ENCODE measurements at regions not wholly inside any gene's neighbourhood (a gene's known extent, or its start where the extent isn't known, plus 50 kb on each side); places are given as distances from the start of the nearest gene placed in this dataset.

DNA sequence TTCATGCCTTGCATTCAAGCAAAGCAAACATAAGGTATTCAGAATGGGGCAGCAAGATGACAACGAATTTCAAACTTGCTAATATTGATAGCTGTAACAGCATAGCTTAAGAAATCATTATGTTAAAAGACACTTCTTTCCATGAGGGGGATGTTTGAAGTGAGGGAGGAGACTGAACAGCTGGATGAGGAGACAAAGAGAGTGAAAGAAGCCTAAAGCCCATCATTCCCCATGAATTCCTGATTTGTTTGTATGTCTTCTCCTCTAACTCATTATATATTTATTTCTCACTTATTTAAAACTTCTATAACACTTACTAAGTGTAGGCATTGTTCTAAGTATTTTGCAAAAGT lies 125.2 kb upstream of the PBX1 start:
- TF ChIP-seq, protein P1, sequence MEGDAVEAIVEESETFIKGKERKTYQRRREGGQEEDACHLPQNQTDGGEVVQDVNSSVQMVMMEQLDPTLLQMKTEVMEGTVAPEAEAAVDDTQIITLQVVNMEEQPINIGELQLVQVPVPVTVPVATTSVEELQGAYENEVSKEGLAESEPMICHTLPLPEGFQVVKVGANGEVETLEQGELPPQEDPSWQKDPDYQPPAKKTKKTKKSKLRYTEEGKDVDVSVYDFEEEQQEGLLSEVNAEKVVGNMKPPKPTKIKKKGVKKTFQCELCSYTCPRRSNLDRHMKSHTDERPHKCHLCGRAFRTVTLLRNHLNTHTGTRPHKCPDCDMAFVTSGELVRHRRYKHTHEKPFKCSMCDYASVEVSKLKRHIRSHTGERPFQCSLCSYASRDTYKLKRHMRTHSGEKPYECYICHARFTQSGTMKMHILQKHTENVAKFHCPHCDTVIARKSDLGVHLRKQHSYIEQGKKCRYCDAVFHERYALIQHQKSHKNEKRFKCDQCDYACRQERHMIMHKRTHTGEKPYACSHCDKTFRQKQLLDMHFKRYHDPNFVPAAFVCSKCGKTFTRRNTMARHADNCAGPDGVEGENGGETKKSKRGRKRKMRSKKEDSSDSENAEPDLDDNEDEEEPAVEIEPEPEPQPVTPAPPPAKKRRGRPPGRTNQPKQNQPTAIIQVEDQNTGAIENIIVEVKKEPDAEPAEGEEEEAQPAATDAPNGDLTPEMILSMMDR (IDR thresholded peaks at IDR 0.05): no peak
- no peaks in the 10 kb centered on the region for H3K36me3 Mint-ChIP-seq (ENCODE audit: low read depth)

DNA sequence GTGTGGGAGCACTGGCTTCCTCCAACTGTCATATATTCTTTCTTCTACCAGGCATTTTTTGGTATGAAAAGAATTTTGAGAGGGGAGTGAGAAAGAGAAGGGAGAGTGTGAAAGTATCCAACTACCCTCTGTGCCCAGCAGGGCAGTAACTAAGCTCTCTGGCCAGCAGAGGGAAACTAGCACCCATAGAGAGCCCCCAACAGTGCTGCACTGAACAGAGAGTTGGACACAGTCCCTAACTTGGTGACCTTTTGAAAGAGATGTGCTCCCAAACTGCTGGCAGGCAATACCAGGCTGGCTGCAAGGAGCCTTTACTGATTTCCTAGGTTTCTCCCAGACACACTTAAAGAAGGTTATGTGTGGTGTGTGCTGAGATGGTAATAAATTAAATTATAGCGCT lies 118.8 kb upstream of the PBX1 start:
- no peak for DNase-seq (ENCODE audit: low spot score)
- H3K27ac Mint-ChIP-seq (ENCODE audit: unreplicated experiment): peak overlapping the region; percentile 9
- H3K36me3 Mint-ChIP-seq (ENCODE audit: low read depth): no peaks in the 10 kb centered on the region
- H3K9me3 Mint-ChIP-seq (ENCODE audit: low read depth): no peaks in the 10 kb centered on the region
- H3K27me3 Mint-ChIP-seq (ENCODE audit: low read depth): peaks cover 2% of the 10 kb centered on the region
- peaks cover 7% of the 10 kb centered on the region for H3K4me1 Mint-ChIP-seq (ENCODE audit: low read depth)
- TF ChIP-seq, protein P1 (IDR thresholded peaks at IDR 0.05): peak; percentile 72
- H3K4me3 Mint-ChIP-seq (ENCODE audit: unreplicated experiment): no peak overlapping the region

More for the DNA sequence above, 125.2 kb upstream of the PBX1 start:
- Mint-ChIP-seq H3K9me3 (ENCODE audit: low read depth) (no peaks in the 10 kb centered on the region), H3K4me1 (ENCODE audit: low read depth) (no peaks in the 10 kb centered on the region), H3K27me3 (ENCODE audit: low read depth) (peaks cover 24% of the 10 kb centered on the region), H3K27ac (ENCODE audit: unreplicated experiment) (no peak overlapping the region), H3K4me3 (ENCODE audit: unreplicated experiment) (no peak overlapping the region)
- DNase-seq (ENCODE audit: low spot score): no peak

DNA sequence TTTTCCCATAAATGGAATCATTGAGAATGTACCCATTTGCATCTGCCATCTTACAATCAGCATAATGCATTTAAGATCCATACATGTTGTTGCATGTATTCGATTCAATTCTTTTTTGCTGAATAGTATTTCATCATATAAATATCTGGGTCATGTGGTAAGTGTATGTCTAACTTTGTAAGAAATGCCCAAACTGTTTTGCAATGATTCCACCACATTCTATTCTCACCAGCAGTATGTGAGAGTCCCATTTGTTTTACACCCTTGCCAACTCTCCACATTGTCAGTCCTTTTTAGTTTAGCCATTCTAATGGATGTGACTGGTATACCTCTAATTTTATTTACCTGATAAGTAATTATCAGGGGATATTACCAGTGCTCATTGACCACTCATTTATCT lies 115.8 kb upstream of the PBX1 start:
- no peak for DNase-seq (ENCODE audit: low spot score)
- Mint-ChIP-seq H3K27me3 (ENCODE audit: low read depth) (no peaks in the 10 kb centered on the region), H3K4me3 (ENCODE audit: unreplicated experiment) (no peak overlapping the region), H3K36me3 (ENCODE audit: low read depth) (no peaks in the 10 kb centered on the region), H3K27ac (ENCODE audit: unreplicated experiment) (no peak overlapping the region), H3K9me3 (ENCODE audit: low read depth) (no peaks in the 10 kb centered on the region), H3K4me1 (ENCODE audit: low read depth) (peaks cover 7% of the 10 kb centered on the region)
- TF ChIP-seq, protein P1 (IDR thresholded peaks at IDR 0.05): no peak

DNA sequence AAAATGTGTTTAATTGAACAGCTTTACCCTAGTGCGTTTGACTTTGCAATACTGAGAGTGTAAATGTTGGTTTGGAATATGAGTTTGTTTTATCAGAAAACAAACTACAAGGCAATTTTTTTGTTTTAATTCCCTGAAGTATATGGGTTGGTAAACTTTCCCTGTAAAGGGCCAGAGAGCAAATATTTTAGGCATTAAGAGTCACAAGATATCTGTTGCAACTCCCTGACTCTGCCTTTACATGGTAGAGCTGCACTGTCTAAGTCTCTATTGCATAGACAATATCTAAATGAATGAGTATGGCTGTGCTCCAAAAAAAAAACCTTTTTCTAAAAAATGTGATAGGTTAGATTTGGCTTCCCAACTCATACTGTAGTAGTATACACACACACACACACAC lies 115.1 kb upstream of the PBX1 start:
- H3K4me3 Mint-ChIP-seq (ENCODE audit: unreplicated experiment): no peak overlapping the region
- H3K36me3 Mint-ChIP-seq (ENCODE audit: low read depth): no peaks in the 10 kb centered on the region
- peaks cover 7% of the 10 kb centered on the region for H3K4me1 Mint-ChIP-seq (ENCODE audit: low read depth)
- TF ChIP-seq, protein P1 (IDR thresholded peaks at IDR 0.05): no peak
- no peaks in the 10 kb centered on the region for H3K9me3 Mint-ChIP-seq (ENCODE audit: low read depth)
- H3K27me3 Mint-ChIP-seq (ENCODE audit: low read depth): no peaks in the 10 kb centered on the region
- DNase-seq (ENCODE audit: low spot score): no peak
- H3K27ac Mint-ChIP-seq (ENCODE audit: unreplicated experiment): no peak overlapping the region

DNA sequence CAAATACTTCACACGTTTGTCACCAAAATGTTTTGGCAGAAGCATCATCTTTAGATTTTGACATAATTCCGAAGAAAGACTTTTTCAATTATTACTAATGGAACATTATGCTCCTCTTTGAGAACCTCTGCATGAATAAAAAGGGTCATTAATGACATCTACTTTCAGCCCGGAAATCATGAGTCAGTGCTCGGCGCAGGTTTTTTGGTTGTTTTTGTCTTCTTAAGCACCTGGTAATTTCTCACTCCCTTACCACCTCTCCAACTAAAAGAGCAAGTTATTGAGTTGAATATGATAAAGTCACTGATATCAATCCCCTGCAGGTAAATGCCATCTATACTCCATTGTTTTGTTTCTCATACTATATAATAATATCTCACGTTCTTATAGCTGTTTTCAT lies 113.0 kb upstream of the PBX1 start:
- DNase-seq (ENCODE audit: low spot score): no peak
- no peaks in the 10 kb centered on the region for H3K27me3 Mint-ChIP-seq (ENCODE audit: low read depth)
- no peaks in the 10 kb centered on the region for H3K36me3 Mint-ChIP-seq (ENCODE audit: low read depth)
- H3K4me3 Mint-ChIP-seq (ENCODE audit: unreplicated experiment): no peak overlapping the region
- peaks cover 3% of the 10 kb centered on the region for H3K4me1 Mint-ChIP-seq (ENCODE audit: low read depth)
- no peak overlapping the region for H3K27ac Mint-ChIP-seq (ENCODE audit: unreplicated experiment)
- H3K9me3 Mint-ChIP-seq (ENCODE audit: low read depth): no peaks in the 10 kb centered on the region
- TF ChIP-seq, protein P1 (IDR thresholded peaks at IDR 0.05): no peak
